SK-N-SH (cell line): ENCODE measurements at regions not wholly inside any gene's neighbourhood (a gene's known extent, or its start where the extent isn't known, plus 50 kb on each side); places are given as distances from the start of the nearest gene placed in this dataset.

Source experiments
- CHD2 ChIP-seq: fragments of 150-350 bp; IDR thresholded peaks from 2 replicates; pipeline ENCODE4 v1.6.1; 2018; ENCODE audit warnings: low read length; ENCODE audit not compliant: partially characterized antibody
- FOSL2 ChIP-seq: IDR thresholded peaks from 2 replicates; pipeline ENCODE4 v1.4.0; 2012; ENCODE audit warnings: low read depth, mild to moderate bottlenecking, moderate library complexity, borderline replicate concordance
- FOXJ3 ChIP-seq: sonication (generic); formaldehyde crosslinking; IDR thresholded peaks from 2 replicates; pipeline ENCODE4 v1.5.1; 2020; ENCODE audit warnings: mild to moderate bottlenecking, missing genetic modification reagents
- JUND ChIP-seq: IDR thresholded peaks from 2 replicates; pipeline ENCODE4 v1.4.0; 2012
- MXI1 ChIP-seq: IDR thresholded peaks from 2 replicates; pipeline ENCODE4 v1.6.1; 2012; ENCODE audit warnings: mild to moderate bottlenecking, low read depth, low read length, improper control_type of control experiment
- POLR2AphosphoS5 ChIP-seq: IDR thresholded peaks from 2 replicates; pipeline ENCODE4 v1.6.1; 2012; ENCODE audit warnings: low read depth, low read length
- RAD21 ChIP-seq: IDR thresholded peaks from 2 replicates; pipeline ENCODE4 v1.6.1; 2012; ENCODE audit warnings: mild to moderate bottlenecking, low read length
- SIN3A ChIP-seq: IDR thresholded peaks from 2 replicates; pipeline ENCODE4 v1.6.1; 2012; ENCODE audit warnings: low read depth, mild to moderate bottlenecking, low read length, moderate library complexity, borderline replicate concordance
- TF ChIP-seq, protein P1 (sequence below): fragments of 150-350 bp; IDR thresholded peaks from 2 replicates; pipeline ENCODE4 v1.6.1; 2017; ENCODE audit warnings: antibody characterized with exemption, low read length, low read depth, borderline replicate concordance
- TF ChIP-seq, protein P2 (sequence below): IDR thresholded peaks from 2 replicates; pipeline ENCODE4 v1.4.0; 2012; ENCODE audit warnings: low read depth
- TF ChIP-seq, protein P3 (sequence below): IDR thresholded peaks from 2 replicates; pipeline ENCODE4 v1.6.1; 2012; ENCODE audit warnings: mild to moderate bottlenecking, low read depth, low read length, moderate library complexity
- TF ChIP-seq, protein P4 (sequence below): fragments of 200-600 bp; sonication (generic); IDR thresholded peaks from 2 replicates; pipeline ENCODE4 v1.6.1; 2017; ENCODE audit warnings: antibody characterized with exemption, mild to moderate bottlenecking, moderate library complexity

DNA sequence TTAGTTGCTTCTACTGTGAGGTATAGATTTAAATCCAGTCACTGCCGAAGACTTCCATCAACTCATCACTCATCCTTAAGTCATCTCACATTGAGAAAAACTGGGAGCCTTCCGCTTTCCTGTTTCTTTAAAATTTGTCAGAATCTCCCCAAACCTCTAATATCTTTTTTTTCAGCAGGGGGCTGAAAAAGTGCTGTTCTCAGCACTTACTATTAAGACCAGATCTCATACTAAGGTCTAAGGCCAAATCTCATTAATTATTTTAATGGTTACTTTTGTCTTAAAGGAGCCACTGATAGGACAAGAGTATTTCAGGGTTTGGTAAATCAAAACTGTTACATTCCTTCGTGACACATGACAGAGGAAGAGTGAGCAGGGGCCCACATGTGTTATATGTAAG lies 134.6 kb upstream of the PRSS3 start:
- TF ChIP-seq CHD2 = no peak
- TF ChIP-seq, protein P1, sequence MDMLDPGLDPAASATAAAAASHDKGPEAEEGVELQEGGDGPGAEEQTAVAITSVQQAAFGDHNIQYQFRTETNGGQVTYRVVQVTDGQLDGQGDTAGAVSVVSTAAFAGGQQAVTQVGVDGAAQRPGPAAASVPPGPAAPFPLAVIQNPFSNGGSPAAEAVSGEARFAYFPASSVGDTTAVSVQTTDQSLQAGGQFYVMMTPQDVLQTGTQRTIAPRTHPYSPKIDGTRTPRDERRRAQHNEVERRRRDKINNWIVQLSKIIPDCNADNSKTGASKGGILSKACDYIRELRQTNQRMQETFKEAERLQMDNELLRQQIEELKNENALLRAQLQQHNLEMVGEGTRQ = no peak
- no peak for TF ChIP-seq POLR2AphosphoS5
- TF ChIP-seq, protein P2, sequence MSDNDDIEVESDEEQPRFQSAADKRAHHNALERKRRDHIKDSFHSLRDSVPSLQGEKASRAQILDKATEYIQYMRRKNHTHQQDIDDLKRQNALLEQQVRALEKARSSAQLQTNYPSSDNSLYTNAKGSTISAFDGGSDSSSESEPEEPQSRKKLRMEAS = no peak
- TF ChIP-seq FOSL2 = no peak
- TF ChIP-seq, protein P3, sequence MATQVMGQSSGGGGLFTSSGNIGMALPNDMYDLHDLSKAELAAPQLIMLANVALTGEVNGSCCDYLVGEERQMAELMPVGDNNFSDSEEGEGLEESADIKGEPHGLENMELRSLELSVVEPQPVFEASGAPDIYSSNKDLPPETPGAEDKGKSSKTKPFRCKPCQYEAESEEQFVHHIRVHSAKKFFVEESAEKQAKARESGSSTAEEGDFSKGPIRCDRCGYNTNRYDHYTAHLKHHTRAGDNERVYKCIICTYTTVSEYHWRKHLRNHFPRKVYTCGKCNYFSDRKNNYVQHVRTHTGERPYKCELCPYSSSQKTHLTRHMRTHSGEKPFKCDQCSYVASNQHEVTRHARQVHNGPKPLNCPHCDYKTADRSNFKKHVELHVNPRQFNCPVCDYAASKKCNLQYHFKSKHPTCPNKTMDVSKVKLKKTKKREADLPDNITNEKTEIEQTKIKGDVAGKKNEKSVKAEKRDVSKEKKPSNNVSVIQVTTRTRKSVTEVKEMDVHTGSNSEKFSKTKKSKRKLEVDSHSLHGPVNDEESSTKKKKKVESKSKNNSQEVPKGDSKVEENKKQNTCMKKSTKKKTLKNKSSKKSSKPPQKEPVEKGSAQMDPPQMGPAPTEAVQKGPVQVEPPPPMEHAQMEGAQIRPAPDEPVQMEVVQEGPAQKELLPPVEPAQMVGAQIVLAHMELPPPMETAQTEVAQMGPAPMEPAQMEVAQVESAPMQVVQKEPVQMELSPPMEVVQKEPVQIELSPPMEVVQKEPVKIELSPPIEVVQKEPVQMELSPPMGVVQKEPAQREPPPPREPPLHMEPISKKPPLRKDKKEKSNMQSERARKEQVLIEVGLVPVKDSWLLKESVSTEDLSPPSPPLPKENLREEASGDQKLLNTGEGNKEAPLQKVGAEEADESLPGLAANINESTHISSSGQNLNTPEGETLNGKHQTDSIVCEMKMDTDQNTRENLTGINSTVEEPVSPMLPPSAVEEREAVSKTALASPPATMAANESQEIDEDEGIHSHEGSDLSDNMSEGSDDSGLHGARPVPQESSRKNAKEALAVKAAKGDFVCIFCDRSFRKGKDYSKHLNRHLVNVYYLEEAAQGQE = no peak
- no peak for TF ChIP-seq SIN3A
- TF ChIP-seq MXI1 = no peak
- TF ChIP-seq, protein P4, sequence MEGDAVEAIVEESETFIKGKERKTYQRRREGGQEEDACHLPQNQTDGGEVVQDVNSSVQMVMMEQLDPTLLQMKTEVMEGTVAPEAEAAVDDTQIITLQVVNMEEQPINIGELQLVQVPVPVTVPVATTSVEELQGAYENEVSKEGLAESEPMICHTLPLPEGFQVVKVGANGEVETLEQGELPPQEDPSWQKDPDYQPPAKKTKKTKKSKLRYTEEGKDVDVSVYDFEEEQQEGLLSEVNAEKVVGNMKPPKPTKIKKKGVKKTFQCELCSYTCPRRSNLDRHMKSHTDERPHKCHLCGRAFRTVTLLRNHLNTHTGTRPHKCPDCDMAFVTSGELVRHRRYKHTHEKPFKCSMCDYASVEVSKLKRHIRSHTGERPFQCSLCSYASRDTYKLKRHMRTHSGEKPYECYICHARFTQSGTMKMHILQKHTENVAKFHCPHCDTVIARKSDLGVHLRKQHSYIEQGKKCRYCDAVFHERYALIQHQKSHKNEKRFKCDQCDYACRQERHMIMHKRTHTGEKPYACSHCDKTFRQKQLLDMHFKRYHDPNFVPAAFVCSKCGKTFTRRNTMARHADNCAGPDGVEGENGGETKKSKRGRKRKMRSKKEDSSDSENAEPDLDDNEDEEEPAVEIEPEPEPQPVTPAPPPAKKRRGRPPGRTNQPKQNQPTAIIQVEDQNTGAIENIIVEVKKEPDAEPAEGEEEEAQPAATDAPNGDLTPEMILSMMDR = no peak
- TF ChIP-seq JUND = no peak
- TF ChIP-seq FOXJ3 (CRISPR knock-in tag) = no peak
- no peak for TF ChIP-seq RAD21
